NCI-H1092 (cell line): ENCODE measurements at regions not wholly inside any gene's neighbourhood (a gene's known extent, or its start where the extent isn't known, plus 50 kb on each side); places are given as distances from the start of the nearest gene placed in this dataset.

Source experiments
- DNase-seq: peaks from one replicate; lab custom pipeline; 2025; lab: John Stamatoyannopoulos, UW

DNA sequence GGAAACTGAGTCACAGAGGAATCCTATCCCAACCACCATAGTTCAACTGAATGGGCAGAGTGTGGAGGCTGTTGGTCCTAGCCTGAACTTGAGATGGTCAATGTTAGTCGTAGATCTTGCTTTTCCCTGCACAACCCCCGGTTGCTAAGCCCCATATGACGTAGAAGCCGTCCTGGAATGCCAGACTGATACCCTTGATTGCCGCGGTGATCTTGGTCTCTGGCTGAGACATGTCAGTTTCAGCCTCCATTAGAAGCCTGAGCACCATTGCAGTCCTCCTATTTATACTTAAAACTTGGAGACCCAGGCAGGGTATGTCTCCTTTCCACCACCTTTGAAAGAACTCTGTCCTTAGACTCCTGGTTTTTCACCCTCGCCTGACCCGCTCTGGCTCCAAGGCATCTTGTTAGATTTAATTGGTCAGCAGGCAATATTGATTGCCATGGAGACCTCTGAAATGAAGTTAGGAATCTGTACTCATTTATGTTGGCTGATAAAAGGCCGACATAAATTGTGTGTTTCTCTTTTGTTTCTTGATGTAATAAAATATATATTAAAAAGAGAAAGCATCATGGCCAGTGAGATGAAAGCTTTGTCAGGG lies 53.4 kb downstream of the RPLP1 start:
- DNase-seq: no peak

DNA sequence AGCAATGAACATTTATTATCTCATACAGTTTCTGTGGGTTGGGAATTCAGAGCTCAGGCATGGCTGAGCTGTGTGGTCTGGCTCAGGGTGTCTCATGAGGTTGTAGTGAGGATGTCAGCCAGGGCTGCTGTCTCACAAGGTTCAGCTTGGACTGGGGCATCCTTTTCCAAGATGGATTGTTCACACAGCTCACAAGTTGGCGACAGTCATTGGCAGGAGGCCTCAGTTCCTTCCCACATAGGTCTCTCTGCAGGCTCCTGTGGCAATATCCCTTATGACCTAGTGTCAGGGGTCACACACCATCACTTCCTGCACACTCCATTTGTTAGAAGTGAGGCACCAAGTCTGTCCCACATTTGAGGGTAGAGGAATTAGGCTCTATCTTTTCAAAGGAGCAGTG lies 56.0 kb downstream of the RPLP1 start:
- no peak for DNase-seq

DNA sequence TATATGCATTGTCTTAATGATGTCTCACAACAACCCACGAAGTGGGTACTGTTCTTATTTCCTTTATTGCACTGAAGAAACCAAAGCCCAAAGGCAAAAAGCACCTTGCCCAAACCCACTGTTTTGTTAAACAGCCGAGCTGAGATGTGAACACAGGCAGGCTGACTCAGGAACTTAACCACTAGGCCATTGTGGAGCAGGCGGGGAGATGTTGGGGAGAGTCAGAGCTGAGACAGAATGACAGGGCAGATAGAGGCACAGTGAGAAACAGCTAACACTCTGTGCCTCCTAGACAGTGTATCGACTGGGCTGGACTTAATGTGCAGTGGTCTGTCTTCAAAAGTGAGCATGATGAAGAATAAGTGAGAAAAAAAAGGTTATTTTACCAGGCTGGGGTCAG lies 56.5 kb downstream of the RPLP1 start:
- no peak for DNase-seq

DNA sequence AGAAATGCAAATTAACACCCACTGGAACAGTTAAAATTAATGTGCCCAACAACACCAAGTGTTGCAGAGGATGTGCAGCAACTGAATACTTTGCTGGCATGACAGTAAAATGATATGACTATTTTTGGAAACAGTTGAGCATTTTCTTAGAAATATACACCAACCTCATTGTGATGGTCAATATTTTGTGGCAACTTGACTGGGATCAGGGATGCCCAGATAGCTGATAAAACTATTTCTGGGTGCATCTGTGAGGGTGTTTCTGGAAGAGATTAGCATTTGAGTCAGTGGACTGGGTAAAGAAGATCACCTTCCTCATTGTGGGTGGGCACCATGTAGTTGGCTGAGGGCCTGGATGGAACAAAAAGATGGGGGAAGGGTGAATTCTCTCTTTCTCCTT lies 57.9 kb downstream of the RPLP1 start:
- no peak for DNase-seq

DNA sequence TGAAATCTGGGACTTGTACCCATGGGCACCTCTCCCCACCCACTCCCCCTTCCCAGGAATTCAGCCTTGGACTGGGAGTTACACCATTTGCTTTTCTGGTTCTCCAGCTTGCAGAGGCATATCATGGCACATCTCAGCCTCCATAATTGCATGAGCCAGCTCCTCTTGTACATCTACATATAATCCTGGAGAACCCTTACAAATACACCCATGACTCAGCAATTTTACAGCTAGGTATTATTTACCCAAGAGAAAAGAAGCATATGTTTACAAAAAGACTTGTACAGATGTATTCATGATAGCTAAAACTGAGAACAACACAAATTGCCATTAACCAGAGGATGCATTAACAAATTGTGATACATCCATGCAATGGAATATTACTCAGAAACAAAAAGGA lies 58.4 kb downstream of the RPLP1 start:
- no peak for DNase-seq

DNA sequence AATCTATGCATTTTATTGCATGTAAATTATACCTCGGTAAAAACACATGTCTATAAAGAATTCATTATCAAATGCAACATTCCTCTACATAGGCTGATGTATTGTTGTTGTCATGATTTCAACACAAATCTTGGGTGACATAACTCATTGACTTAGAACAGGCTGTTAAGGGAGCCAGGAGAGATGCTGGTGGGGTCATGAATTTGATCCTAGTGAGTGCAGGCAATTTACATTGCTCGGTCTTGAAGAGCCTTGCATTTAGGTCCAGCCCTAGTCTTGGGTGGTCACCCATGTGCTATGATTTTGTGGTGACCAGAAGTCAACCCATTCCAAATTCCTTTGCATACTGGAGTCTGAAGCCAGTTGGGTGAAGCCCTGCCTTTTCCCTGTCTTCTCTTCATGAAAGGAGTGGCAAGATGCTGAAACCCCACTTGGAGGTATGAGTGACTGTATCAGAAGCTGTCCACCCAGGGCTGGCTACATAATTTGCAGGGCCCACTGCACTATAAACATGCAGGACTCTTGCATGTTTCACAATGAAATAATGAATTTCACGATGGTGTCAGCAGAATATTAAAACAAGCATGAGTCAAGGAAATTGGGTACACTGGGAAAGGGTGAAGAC lies 59.2 kb downstream of the RPLP1 start:
- DNase-seq: no peak

DNA sequence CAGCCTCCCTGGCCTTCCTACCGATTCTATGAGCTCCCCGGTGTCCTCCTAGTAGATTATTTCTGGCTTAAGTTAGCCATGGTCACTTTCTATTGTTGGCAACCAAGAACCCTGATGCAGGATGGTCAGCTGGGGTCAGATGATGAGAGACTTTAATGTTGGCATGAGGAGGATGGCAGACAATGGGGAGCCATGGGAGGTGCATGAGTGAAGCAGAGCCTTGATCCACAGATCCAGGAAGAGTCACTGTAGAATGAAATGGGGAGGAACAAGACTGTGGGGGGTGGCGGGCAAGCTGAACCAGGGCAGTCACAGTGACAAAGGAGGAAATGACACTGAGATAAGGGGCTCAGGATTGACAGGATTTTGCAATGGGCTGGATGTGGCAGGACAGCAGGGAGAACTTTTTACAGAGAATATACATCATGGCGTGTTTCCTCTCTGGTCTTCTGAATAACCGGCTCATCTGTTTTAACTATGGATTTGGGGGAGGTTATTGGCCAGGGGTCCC lies 60.9 kb downstream of the RPLP1 start:
- no peak for DNase-seq

DNA sequence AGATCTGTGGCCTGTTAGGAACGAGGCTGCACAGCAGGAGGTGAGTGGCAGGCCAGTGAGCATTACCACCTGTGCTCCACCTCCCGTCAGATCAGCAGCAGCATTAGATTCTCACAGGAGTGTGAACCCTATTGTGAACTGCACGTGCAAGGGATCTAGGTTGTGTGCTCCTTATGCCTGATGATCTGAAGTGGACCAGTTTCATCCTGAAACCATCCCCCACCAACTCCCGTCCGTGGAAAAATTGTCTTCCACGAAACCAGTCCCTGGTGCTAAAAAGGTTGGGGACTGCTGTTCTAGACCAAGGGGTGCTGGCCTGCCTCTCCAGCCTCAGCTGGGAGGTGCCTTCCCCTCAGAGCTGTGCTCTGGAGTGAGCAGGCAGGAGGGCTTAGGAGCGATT lies 61.4 kb downstream of the RPLP1 start:
- DNase-seq: no peak

DNA sequence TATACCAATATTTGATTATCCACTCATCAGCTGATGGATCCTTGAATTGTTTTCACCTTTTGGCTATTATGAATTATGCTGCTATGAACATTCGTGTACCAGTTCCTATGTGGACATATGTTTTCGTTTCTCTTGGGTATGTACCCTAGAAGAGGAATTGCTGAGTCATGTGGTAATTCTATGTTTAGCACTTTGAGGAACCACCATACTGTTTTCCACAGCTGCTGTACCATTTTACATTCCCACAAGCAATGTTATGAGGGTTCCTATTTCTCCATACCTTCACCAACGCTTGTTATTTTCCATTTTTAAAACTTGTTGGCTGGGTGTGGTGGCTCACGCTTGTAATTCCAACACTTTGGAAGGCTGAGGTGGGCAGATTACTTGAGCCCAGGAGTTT lies 62.9 kb downstream of the RPLP1 start:
- DNase-seq: no peak

DNA sequence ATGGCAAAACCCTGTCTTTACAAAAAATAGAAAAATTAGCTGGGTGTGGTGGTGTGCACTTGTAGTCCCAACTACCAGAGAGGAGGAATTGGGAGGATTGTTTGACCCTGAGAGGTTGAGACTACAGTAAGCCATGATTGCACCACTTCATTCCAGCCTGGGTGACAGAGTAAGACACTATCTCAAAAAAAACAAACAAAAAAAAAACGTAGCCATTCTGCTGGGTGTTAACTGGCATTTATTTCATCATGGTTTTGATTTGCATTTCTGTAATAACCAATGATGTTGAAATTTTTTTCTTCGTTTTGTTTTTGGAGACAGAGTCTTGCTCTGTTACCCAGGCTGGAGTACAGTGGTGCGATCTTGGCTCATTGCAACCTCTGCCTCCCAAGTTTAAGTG lies 63.3 kb downstream of the RPLP1 start:
- no peak for DNase-seq

DNA sequence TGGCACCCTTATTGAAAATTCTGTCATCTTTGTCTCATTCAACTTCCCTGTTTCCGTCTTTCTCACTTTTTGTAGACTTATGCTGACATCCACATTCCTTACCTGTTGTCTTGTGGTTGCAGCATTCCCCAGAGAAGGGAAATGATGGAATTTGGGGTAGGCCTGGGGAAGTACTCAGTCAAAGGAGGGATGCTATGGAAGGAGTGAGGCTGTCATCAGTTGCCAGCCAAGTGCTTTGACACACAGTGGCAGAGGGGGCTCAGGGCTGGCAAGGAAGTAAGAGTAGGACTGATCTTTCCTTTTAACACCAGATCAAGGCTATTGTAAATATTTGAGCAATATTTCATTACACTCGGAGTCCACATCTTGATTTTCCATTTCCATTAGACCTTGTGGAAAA lies 64.4 kb downstream of the RPLP1 start:
- no peak for DNase-seq

DNA sequence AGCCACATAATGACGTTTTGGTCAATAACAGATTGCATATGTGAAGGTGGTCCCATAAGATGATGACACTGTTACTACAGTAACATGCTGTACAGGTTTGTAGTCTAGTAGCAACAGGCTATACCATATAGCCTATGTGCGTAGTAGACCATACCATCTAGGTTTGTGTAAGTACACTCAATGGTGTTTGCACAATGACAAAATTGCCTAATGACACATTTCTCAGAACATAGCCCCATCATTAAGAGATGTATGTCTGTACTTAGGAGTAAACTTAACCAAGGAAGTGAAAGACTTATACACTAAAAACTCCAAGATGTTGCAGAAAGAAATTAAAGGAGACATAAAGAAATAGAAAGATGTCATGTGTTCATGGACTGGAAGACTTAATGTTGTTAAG lies 66.2 kb downstream of the RPLP1 start:
- DNase-seq: no peak

DNA sequence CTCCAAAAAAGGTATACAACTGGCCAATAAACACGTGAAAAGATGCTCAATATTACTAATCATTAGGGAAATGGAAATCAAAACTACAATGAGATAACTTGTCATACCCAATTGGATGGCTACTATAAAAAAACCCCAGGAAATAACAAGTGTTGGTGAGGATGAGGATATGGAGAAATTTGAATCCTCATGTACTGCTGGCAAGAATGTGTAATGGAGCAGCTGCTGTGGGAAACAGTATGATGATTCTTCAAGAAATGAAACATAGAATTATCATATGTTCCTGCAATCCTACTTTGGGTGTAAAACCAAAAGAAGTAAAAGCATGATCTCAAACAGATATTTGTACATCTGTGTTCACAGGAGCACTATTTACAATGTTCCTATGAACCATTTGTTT lies 67.4 kb downstream of the RPLP1 start:
- no peak for DNase-seq

DNA sequence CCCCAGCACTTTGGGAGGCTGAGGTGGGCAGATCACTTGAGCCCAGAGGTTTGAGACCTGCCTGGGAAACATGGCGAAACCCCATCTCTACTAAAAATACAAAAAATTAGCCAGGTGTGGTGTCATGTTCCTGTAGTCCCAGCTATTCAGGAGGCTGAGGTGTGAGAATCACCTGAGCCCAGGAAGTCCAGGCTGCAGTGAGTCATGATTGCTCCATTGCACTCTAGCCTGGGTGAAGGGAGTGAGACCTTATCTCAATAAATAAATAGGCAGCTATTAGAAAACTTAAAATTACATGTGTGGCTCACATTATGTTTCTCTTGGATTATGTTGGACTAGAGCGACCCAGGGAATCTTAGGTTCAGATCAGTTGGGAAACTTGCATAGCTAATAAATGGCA lies 69.7 kb downstream of the RPLP1 start:
- DNase-seq: no peak

DNA sequence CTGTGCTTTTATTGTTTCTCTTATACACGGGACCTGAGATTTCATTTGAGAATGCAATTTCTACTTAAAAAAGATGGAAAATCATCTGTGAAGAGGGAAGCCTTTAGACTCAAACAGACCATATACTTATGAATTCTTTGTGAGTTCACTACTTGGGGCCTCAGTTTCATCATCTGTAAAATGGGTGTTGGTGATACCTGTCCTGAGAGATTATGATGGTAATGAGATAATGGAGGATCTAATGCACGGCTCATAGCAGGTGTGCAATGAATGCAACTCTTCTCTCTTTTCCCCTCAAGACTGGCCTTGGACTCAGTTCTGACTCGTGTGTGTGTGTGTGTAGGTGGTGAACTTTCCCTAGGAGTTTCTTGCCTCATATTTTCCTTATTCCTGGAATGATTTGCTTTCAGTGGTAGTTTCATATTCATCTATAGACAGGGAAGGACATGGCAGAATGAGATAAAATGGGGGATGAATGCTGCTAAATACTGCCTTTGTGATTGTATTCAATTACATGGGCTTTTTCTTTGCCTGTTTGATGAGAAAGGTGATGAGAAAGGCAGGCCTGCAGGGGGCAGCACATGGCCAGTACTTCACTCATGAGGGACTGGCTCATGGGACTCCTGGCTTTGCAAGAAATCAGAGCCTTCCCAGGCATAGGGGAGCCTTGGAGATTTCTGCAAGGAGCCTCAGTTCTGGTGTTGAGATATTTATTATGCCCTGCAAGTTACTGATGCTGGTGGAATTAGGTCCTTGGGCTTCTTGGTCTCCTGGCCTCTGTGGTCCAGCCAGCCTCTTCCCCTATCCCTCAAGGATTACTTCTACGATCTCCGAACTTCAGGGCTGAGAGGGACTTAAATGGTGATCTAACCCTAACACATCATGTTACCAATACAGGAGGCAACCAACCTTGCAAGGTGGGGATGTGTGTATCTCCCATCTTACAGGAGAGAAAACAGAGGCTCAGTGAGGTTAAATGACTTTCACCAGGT lies 70.7 kb downstream of the RPLP1 start:
- DNase-seq: peak; percentile 64

DNA sequence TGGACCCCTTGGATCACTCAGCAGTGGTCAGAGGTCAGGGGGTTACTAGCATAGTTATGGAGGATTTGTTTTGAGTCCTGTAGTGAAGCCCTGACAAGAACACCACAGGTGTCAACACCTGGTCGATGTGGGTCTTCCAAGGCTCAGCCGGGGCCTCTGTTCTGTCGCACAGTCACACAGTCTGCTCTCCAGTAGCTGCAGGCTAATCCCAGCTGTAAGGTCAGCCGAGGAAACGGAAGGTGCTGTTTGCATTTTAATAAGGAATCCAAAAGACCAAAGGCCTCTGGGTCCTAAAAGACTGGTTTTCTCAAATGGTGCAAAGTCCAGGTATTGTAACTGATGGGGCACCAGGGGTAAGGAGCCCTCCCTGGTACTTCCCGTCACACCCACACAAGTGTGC lies 71.7 kb downstream of the RPLP1 start:
- DNase-seq: no peak

DNA sequence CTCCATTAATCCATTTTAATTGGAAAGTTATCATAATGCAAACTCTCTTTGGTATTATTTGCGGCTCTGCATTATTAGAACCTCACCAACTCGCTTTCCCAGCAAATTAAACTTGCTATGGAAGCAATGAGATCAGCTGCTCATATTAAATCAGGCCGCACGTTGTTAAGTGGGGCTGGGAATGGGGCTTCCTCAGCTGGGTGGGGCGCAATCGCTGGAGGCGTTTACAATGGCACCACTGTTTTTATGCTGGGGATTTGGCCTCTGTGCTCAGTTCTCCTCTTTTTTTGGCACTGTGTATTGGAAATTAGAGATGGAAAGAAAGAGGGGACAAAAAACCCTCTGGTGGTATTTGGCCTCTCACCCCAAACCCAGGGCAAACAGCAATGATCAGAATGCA lies 72.2 kb downstream of the RPLP1 start:
- no peak for DNase-seq

DNA sequence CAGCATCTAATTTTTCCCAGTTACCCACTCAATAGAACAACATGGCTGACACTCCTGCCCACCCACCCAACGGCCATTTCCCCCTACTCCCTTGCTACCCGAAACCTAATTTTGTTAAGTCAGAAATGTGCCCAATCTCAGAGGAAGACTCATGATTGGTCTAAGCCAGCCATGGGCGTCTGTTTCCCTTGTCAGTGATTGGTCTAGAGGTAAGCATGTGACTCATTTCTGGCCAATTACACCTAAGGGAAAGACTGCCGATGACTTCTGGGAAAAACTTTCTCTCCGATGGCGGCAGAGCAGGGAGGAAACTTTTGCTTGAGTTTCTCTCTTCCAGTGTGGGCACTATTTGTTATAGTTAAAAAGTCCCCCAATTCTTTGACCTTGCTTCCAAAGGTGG lies 72.9 kb downstream of the RPLP1 start:
- DNase-seq: no peak

DNA sequence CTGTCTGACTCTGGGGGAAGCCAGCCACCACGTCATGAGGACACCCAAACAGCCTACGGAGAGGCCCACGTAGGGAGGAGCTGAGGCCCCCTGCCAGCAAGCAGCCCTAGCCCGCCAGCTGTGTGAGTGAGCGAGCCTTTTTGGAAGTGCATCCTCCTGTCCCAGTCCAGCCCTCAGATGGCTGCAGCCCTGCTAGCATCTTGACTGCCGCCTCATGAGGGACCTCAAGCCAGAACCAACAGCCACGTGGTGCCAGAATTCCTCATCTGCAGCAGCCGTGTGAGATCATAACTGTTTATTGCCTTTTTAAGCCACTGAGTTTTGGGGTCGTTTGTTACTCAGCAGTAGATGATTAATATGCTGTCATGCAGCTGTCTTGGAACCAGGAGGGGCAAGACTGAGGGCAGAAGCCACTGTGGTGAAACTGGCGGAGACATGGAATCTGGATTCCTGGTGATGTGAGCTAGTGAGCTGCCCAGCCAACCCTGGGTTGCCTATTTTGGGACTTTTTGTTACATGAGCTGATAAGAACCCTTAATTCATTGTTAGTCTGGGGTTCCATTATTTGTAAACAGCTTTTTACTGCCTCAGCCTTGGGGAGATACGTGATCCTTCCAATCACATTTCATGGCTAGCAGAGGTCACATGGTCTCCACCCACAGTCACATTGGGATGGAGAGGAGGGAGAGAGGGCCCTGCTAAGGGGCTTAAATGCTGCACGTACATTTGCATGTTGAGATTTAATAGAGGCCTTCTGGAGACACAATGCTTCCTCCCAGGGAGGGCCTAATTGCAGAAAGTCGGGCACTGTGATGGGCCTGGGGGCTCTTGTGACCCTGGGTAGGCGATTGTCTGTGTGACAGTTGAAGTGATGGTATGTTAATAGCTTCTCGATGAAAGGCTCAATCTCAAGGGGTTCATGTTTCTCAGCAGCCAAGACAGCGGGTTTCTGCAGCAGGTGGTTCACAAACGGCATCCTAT lies 73.8 kb downstream of the RPLP1 start:
- DNase-seq: no peak

DNA sequence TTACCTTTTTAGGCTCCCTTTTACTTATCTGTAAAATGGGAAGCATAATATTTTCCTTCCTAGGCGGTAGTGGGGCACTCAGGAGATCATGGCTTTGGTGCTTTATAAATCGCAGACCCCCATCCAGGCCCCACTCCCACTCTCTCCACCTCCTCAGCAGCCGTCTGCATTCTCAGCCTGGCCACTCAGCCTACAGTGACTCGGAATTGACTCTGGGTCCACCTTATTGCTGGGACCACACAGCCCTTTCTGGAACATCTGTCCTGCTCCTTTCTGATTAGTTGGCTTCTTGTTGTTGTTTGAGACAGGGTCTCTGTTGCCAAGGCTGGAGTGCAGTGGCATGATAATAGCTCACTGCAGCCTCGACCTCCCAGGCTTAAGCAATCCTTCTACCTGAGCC lies 76.5 kb downstream of the RPLP1 start:
- DNase-seq: no peak

DNA sequence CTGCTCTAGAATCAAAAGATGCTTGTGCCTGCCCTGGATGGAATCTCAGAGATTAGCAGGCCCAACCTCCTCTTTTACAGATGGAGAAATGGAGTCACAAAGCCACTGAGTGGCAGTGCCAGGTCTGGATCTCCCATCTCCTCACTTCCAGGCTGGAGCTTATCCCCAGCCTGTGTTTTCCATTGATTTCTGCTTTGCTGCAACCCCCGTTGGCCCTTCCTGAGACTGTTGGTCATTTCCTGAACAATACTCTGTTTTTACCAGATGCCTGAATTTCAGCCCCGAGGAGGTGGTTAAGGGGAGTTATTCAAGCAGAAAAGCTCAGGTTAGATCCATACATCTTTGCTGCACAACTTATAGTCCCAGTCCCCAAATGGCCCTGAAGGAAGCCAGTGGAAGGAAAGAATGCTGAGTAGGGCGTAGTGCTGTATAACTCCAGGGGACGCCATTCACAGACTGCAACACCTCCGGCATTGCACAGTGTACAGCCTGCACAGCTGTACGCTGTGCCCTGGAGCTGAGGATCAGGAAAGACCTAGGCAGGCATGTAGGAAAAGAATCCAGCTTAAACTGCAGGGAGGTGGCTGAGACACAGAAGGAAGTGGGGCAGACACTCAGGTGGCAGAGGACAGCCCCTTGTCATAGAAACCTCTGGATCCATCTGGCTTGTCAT lies 77.5 kb downstream of the RPLP1 start:
- no peak for DNase-seq
